HG03103 (cell line): ENCODE measurements at regions not wholly inside any gene's neighbourhood (a gene's known extent, or its start where the extent isn't known, plus 50 kb on each side); places are given as distances from the start of the nearest gene placed in this dataset.

Experiments
- ATAC-seq: cut with Tn5 transposase; IDR thresholded peaks from one replicate; pipeline ENCODE4 v1.9.1; 2021; ENCODE audit warnings: low read depth; ENCODE audit not compliant: unreplicated experiment

- ATAC-seq, result no peak
Measured at GRCh38 chr5:107294669-107295068, 376.1 kb downstream of the EFNA5 start.

- peak; percentile 64 for ATAC-seq
Measured at GRCh38 chr5:107294211-107294550, 376.6 kb downstream of the EFNA5 start.

- ATAC-seq, result peak; percentile 14
Measured at GRCh38 chr5:107293541-107294210, 377.1 kb downstream of the EFNA5 start.

GRCh38 chr5:107291866-107292265 is 378.9 kb downstream of the EFNA5 start:
- no peak for ATAC-seq

GRCh38 chr5:107290780-107291398 is 379.8 kb downstream of the EFNA5 start:
- no peak for ATAC-seq

DNA sequence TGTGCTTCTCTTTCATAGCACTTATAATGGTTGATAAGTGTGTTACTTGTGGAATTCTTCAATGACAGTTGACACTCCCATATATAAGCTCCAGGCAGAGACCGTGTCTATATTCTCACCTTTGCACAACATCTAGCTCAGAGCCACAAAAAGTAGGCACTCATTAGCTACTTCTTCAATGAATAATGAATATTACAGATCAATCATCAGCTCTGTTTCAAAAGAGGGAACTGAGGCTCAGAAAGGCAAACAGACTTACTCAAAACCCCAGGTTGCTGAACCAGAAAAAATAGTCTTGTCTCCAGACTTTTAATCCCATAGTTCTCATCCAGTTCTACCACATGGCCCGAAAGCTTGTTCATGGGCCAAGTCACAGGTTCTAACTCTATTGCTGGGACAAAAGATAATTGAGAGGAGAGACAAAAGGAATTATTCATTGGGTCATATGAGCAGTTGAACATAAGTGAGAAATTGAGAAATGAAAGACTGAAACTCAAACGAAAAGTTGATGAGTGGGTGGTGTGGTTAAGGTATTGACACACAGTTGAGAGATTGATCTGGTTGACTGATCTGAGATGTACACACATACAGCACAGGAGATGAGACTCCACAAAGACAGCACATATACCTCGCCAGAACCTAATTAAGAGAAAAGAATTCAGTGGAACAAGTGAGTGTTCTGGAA is 381.6 kb downstream of the EFNA5 start:
- ATAC-seq, result peak; percentile 87

- no peak for ATAC-seq
Measured at GRCh38 chr5:107286447-107287098, 384.2 kb downstream of the EFNA5 start.

GRCh38 chr5:107285772-107286171 is 385.0 kb downstream of the EFNA5 start:
- no peak for ATAC-seq

- no peak for ATAC-seq
Measured at GRCh38 chr5:107284822-107285525, 385.8 kb downstream of the EFNA5 start.

GRCh38 chr5:107282061-107282460 is 388.7 kb downstream of the EFNA5 start:
- no peak for ATAC-seq

DNA sequence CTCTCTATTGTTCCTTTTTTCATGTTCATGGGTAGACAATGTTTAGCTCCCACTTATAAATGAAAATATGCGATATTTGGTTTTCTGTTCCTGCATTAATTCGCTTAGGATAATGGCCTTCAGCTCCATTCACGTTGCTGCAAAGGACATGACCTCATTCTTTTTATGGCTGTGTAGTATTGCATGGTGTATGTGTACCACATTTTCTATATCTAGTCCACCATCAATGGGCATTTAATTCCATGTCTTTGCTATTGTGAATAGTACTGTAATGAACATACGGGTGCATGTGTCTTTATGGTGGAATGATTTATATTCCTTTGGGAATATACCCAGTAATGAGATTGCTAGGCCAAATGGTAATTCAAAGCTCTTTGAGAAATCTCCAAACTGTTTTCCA is 392.0 kb downstream of the EFNA5 start:
- ATAC-seq, result no peak

- no peak for ATAC-seq
Measured at GRCh38 chr5:107277485-107278125, 393.1 kb downstream of the EFNA5 start.

DNA sequence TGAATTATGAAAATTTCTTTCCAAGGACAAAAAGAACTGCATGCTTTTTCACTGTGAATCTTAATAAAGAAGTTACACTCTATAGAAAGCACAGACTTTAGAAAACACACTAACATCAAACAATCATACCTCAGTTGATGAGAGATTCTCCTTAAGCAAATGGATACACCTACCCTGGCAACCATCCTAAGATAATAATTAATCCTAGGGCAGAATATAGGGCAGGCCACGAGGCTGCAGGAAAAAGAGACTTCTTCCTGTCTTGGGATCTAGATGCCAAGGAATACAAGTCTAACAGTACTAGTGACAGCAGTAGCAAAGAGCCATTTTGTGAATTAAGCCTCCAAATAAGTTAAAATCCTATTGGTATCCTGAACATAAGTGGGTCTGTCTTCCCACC is 395.4 kb downstream of the EFNA5 start:
- no peak for ATAC-seq

GRCh38 chr5:107274571-107274970 is 396.2 kb downstream of the EFNA5 start:
- ATAC-seq, result no peak

DNA sequence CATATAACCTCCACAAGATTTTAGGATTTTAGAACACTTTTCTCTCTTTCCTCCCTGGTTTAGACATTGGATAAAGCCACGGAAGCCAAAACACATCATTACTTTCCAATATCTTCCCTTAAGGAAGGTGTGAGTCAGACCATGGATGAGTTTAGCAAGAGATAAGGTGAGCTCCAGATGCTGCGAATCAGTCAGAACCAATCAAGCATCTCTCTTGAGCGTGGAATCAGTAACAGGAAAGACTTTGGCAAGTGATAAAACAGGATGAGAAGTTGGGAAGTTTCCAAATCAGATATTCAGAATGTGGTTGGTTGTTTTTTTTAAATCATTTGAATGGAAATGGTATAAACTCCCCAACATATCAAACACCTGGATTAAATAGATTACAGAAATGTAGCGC is 397.8 kb downstream of the EFNA5 start:
- no peak for ATAC-seq

DNA sequence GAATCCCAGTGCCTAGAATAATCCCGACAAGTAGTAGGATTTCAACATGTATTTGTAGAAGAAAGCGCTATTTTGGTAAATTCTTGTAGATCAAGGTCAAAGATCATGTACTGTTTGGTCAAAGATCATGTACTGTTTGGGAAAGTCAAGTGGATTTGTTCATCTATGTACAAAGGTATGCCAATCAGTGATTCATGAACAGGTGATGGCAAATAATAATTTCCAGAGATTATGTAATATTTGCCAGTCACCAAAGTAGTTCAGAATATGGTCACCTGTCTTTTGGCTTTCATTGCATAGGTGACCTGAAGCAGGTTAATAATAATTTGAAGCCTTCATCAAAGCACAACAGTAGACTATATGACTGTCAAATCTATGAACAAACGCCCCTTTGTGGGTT is 398.2 kb downstream of the EFNA5 start:
- ATAC-seq, result no peak

GRCh38 chr5:107271682-107272350 is 398.9 kb downstream of the EFNA5 start:
- no peak for ATAC-seq

DNA sequence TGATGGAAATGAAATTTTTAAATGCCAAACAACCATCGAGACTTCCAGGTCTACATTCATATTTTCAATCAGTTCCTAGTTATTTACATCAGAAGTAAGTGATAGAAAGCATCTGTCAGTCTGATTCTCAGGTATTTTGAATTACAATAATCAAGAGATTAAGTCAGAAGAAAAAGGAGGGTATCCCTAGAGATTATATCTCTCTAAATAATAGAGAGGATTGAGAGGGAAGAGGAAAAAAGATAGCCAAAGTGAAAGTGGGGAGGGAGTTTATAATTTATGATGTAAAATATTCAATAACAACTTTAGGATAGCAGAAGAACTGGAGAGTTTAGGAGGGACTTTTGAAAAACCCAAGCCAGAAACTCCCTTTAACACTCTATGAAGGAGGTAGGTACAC is 400.2 kb downstream of the EFNA5 start:
- no peak for ATAC-seq

DNA sequence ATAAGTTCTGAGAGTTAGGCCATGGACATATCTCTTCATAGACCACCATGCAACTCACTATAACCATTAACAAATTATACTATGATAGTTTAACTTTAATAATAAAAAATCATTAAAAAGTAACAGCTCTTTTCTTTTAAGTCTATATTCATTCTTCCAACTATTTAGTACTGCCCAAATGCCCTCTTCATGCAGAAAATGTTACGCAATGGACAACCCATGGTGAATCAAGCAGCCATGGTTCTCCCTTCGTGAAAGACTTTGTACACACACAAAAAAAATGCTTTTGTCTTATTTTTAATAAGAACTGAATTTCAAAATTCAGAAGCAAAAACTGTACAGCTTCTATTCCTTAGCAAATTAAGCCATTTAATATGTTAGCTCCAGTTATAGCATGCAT is 401.1 kb downstream of the EFNA5 start:
- ATAC-seq, result no peak

- no peak for ATAC-seq
Measured at GRCh38 chr5:107269256-107269655, 401.5 kb downstream of the EFNA5 start.
